Ramos (cell line): ENCODE measurements at regions not wholly inside any gene's neighbourhood (a gene's known extent, or its start where the extent isn't known, plus 50 kb on each side); places are given as distances from the start of the nearest gene placed in this dataset.

ENCODE experiments used
- in situ Hi-C: fragments of 300-500 bp; cut with MboI; formaldehyde crosslinking; loops from one replicate; pipeline ENCODE4 v1.14.3; 2022; ENCODE audit warnings: low sequenced_read_pairs; ENCODE audit not compliant: unreplicated experiment

GRCh38 chr5:175202463-175203068, 241.4 kb downstream of the DRD1 start:
- in situ Hi-C loops = no loop called here

GRCh38 chr5:175201393-175201792, 242.6 kb downstream of the DRD1 start:
- in situ Hi-C loops = no loop called here

GRCh38 chr5:175195698-175196656, 248.0 kb downstream of the DRD1 start:
- in situ Hi-C loops = no loop called here

- in situ Hi-C loops = no loop called here
Measured at GRCh38 chr5:175181331-175181730, 262.7 kb downstream of the DRD1 start.

- in situ Hi-C loops = no loop called here
Measured at GRCh38 chr5:175170899-175171298, 273.1 kb downstream of the DRD1 start.

GRCh38 chr5:175168882-175169507, 275.0 kb downstream of the DRD1 start:
- in situ Hi-C loops = no loop called here

- in situ Hi-C loops = no loop called here
Measured at GRCh38 chr5:175166026-175166425, 278.0 kb downstream of the DRD1 start.

- in situ Hi-C loops = no loop called here
Measured at GRCh38 chr5:175163586-175164275, 280.3 kb downstream of the DRD1 start.

- in situ Hi-C loops = no loop called here
Measured at GRCh38 chr5:175162036-175162435, 281.9 kb downstream of the DRD1 start.

GRCh38 chr5:175159956-175160355, 284.0 kb downstream of the DRD1 start:
- in situ Hi-C loops = no loop called here

- in situ Hi-C loops = no loop called here
Measured at GRCh38 chr5:175148636-175149172, 295.3 kb downstream of the DRD1 start.

- in situ Hi-C loops = no loop called here
Measured at GRCh38 chr5:175146733-175147132, 297.2 kb downstream of the DRD1 start.

GRCh38 chr5:175141421-175141820, 302.6 kb downstream of the DRD1 start:
- in situ Hi-C loops = no loop called here

- in situ Hi-C loops = no loop called here
Measured at GRCh38 chr5:175133185-175133584, 310.8 kb downstream of the DRD1 start.

- in situ Hi-C loops = no loop called here
Measured at GRCh38 chr5:175131432-175131831, 312.6 kb downstream of the DRD1 start.

GRCh38 chr5:175129619-175130018, 314.4 kb downstream of the DRD1 start:
- in situ Hi-C loops = no loop called here

- in situ Hi-C loops = no loop called here
Measured at GRCh38 chr5:175129121-175129520, 314.9 kb downstream of the DRD1 start.

- in situ Hi-C loops = no loop called here
Measured at GRCh38 chr5:175124821-175125220, 319.2 kb downstream of the DRD1 start.

GRCh38 chr5:175124251-175124813, 319.6 kb downstream of the DRD1 start:
- in situ Hi-C loops = no loop called here

GRCh38 chr5:175123542-175123941, 320.4 kb downstream of the DRD1 start:
- in situ Hi-C loops = no loop called here
